SK-N-SH treated with all-trans-retinoic acid at 6 μM for 48 hours (cell line): ENCODE measurements at regions not wholly inside any gene's neighbourhood (a gene's known extent, or its start where the extent isn't known, plus 50 kb on each side); places are given as distances from the start of the nearest gene placed in this dataset.

Experiments used
- ATAC-seq: fragments of 200-7000 bp; cut with Tn5 transposase; 3 replicates; pipeline ENCODE4 v1.9.1; 2020; ENCODE audit warnings: mild to moderate bottlenecking, moderate library complexity
- ARNTL ChIP-seq: fragments of 450-650 bp; formaldehyde crosslinking; IDR thresholded peaks from 2 replicates; pipeline ENCODE4 v1.5.0; 2020; ENCODE audit warnings: low read depth, mild to moderate bottlenecking, moderate library complexity, borderline replicate concordance
- BACH2 ChIP-seq: fragments of 250-450 bp; sonication (Bioruptor Pico); IDR thresholded peaks from 2 replicates; pipeline ENCODE4 v1.9.0; 2021; ENCODE audit warnings: mild to moderate bottlenecking, borderline replicate concordance
- CSDC2 ChIP-seq: fragments of 250-450 bp; sonication (Bioruptor Pico); IDR thresholded peaks from 2 replicates; pipeline ENCODE4 v1.5.0; 2020; ENCODE audit warnings: mild to moderate bottlenecking, moderate library complexity
- ESRRG ChIP-seq: fragments of 250-450 bp; sonication (Bioruptor Pico); IDR thresholded peaks from 2 replicates; pipeline ENCODE4 v1.6.1; 2021; ENCODE audit warnings: mild to moderate bottlenecking
- GLIS3 ChIP-seq: fragments of 250-450 bp; sonication (Bioruptor Pico); IDR thresholded peaks from 2 replicates; pipeline ENCODE4 v1.5.0; 2020; ENCODE audit warnings: mild to moderate bottlenecking, moderate library complexity
- ISL1 ChIP-seq: fragments of 250-450 bp; sonication (Bioruptor Pico); IDR thresholded peaks from 2 replicates; pipeline ENCODE4 v2.1.2; 2022; ENCODE audit warnings: mild to moderate bottlenecking, moderate library complexity
- OSR1 ChIP-seq: fragments of 250-450 bp; sonication (Bioruptor Pico); IDR thresholded peaks from 2 replicates; pipeline ENCODE4 v1.8.0; 2022; ENCODE audit warnings: moderate library complexity, mild to moderate bottlenecking, inconsistent platforms
- PPARA ChIP-seq: fragments of 250-450 bp; sonication (Bioruptor Pico); IDR thresholded peaks from 2 replicates; pipeline ENCODE4 v1.5.0; 2020; ENCODE audit warnings: mild to moderate bottlenecking, borderline replicate concordance
- RARB ChIP-seq: fragments of 250-450 bp; sonication (Bioruptor Pico); IDR thresholded peaks from 2 replicates; pipeline ENCODE4 v1.8.0; 2021; ENCODE audit warnings: mild to moderate bottlenecking, moderate library complexity
- SNAI2 ChIP-seq: fragments of 250-450 bp; sonication (Bioruptor Pico); IDR thresholded peaks from 2 replicates; pipeline ENCODE4 v1.5.0; 2020; ENCODE audit warnings: mild to moderate bottlenecking, moderate library complexity
- TCF4 ChIP-seq: fragments of 250-450 bp; sonication (Bioruptor Pico); IDR thresholded peaks from 2 replicates; pipeline ENCODE4 v1.8.0; 2021; ENCODE audit warnings: mild to moderate bottlenecking, moderate library complexity, borderline replicate concordance
- ZFP3 ChIP-seq: fragments of 250-450 bp; sonication (Bioruptor Pico); IDR thresholded peaks from 2 replicates; pipeline ENCODE4 v1.5.0; 2020; ENCODE audit warnings: mild to moderate bottlenecking, moderate library complexity
- ZFP30 ChIP-seq: fragments of 450-650 bp; formaldehyde crosslinking; IDR thresholded peaks from 2 replicates; pipeline ENCODE4 v1.5.0; 2022; ENCODE audit warnings: mild to moderate bottlenecking, moderate library complexity
- ZNF565 ChIP-seq: fragments of 450-650 bp; formaldehyde crosslinking; conservative IDR thresholded peaks from 2 replicates; pipeline ENCODE4 v1.5.0; 2020; ENCODE audit warnings: low read depth, mild to moderate bottlenecking, moderate library complexity
- ZNF70 ChIP-seq: fragments of 450-650 bp; formaldehyde crosslinking; IDR thresholded peaks from 2 replicates; pipeline ENCODE4 v1.5.0; 2020; ENCODE audit warnings: mild to moderate bottlenecking, moderate library complexity
- ZNF8 ChIP-seq: fragments of 450-650 bp; formaldehyde crosslinking; IDR thresholded peaks from 2 replicates; pipeline ENCODE4 v1.5.0; 2020; ENCODE audit warnings: mild to moderate bottlenecking, moderate library complexity
- TF ChIP-seq, protein P1 (sequence below): fragments of 250-450 bp; sonication (Bioruptor Pico); IDR thresholded peaks from 2 replicates; pipeline ENCODE4 v1.5.0; 2020; ENCODE audit warnings: mild to moderate bottlenecking, moderate library complexity
- TF ChIP-seq, protein P2 (sequence below): fragments of 250-450 bp; sonication (Bioruptor Pico); IDR thresholded peaks from 2 replicates; pipeline ENCODE4 v1.8.0; 2021; ENCODE audit warnings: low read depth, mild to moderate bottlenecking, moderate library complexity, borderline replicate concordance
- TF ChIP-seq, protein P3 (sequence below): fragments of 250-450 bp; sonication (Bioruptor Pico); IDR thresholded peaks from 2 replicates; pipeline ENCODE4 v1.5.1; 2021; ENCODE audit warnings: mild to moderate bottlenecking, moderate library complexity
- TF ChIP-seq, protein P4 (sequence below): fragments of 250-450 bp; sonication (Bioruptor Pico); IDR thresholded peaks from 2 replicates; pipeline ENCODE4 v1.8.0; 2020; ENCODE audit warnings: mild to moderate bottlenecking, moderate library complexity, borderline replicate concordance
- TF ChIP-seq, protein P5 (sequence below): fragments of 250-450 bp; sonication (Bioruptor Pico); IDR thresholded peaks from 2 replicates; pipeline ENCODE4 v1.5.1; 2020; ENCODE audit warnings: low read depth, mild to moderate bottlenecking, moderate library complexity

DNA sequence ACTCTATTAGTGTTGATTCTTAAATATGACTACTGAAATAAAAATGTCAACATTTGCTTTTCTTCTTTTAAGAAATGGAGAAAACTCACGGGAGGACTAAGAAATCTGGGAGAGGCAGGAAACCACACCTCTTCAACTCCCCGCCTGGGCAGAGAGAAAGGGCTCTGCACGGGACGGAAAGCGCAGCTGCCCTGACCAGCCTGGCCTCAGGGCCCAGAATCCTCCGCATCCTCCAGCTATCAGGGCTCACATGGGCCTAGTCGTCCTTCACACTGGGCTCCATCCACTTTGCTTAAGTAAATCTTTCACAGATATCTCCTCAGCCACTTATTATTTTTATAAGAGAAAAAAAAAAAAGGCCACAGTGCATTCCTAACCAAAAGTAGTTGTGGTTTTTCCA lies 215.1 kb downstream of the TBXT start:
- TF ChIP-seq ZFP3 (CRISPR knock-in tag): no peak
- TF ChIP-seq, protein P1, sequence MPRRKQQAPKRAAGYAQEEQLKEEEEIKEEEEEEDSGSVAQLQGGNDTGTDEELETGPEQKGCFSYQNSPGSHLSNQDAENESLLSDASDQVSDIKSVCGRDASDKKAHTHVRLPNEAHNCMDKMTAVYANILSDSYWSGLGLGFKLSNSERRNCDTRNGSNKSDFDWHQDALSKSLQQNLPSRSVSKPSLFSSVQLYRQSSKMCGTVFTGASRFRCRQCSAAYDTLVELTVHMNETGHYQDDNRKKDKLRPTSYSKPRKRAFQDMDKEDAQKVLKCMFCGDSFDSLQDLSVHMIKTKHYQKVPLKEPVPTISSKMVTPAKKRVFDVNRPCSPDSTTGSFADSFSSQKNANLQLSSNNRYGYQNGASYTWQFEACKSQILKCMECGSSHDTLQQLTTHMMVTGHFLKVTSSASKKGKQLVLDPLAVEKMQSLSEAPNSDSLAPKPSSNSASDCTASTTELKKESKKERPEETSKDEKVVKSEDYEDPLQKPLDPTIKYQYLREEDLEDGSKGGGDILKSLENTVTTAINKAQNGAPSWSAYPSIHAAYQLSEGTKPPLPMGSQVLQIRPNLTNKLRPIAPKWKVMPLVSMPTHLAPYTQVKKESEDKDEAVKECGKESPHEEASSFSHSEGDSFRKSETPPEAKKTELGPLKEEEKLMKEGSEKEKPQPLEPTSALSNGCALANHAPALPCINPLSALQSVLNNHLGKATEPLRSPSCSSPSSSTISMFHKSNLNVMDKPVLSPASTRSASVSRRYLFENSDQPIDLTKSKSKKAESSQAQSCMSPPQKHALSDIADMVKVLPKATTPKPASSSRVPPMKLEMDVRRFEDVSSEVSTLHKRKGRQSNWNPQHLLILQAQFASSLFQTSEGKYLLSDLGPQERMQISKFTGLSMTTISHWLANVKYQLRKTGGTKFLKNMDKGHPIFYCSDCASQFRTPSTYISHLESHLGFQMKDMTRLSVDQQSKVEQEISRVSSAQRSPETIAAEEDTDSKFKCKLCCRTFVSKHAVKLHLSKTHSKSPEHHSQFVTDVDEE (CRISPR knock-in tag): no peak
- no peak for TF ChIP-seq ZNF8 (CRISPR knock-in tag)
- no peak for TF ChIP-seq ESRRG
- TF ChIP-seq SNAI2 (CRISPR knock-in tag): no peak
- no peak for TF ChIP-seq RARB (CRISPR knock-in tag)
- TF ChIP-seq PPARA: no peak
- TF ChIP-seq ZNF565 (CRISPR knock-in tag): no peak
- TF ChIP-seq, protein P2, sequence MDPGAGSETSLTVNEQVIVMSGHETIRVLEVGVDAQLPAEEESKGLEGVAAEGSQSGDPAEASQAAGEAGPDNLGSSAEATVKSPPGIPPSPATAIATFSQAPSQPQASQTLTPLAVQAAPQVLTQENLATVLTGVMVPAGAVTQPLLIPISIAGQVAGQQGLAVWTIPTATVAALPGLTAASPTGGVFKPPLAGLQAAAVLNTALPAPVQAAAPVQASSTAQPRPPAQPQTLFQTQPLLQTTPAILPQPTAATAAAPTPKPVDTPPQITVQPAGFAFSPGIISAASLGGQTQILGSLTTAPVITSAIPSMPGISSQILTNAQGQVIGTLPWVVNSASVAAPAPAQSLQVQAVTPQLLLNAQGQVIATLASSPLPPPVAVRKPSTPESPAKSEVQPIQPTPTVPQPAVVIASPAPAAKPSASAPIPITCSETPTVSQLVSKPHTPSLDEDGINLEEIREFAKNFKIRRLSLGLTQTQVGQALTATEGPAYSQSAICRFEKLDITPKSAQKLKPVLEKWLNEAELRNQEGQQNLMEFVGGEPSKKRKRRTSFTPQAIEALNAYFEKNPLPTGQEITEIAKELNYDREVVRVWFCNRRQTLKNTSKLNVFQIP (CRISPR knock-in tag): no peak
- TF ChIP-seq, protein P3, sequence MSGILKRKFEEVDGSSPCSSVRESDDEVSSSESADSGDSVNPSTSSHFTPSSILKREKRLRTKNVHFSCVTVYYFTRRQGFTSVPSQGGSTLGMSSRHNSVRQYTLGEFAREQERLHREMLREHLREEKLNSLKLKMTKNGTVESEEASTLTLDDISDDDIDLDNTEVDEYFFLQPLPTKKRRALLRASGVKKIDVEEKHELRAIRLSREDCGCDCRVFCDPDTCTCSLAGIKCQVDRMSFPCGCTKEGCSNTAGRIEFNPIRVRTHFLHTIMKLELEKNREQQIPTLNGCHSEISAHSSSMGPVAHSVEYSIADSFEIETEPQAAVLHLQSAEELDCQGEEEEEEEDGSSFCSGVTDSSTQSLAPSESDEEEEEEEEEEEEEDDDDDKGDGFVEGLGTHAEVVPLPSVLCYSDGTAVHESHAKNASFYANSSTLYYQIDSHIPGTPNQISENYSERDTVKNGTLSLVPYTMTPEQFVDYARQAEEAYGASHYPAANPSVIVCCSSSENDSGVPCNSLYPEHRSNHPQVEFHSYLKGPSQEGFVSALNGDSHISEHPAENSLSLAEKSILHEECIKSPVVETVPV (CRISPR knock-in tag): no peak
- TF ChIP-seq, protein P4, sequence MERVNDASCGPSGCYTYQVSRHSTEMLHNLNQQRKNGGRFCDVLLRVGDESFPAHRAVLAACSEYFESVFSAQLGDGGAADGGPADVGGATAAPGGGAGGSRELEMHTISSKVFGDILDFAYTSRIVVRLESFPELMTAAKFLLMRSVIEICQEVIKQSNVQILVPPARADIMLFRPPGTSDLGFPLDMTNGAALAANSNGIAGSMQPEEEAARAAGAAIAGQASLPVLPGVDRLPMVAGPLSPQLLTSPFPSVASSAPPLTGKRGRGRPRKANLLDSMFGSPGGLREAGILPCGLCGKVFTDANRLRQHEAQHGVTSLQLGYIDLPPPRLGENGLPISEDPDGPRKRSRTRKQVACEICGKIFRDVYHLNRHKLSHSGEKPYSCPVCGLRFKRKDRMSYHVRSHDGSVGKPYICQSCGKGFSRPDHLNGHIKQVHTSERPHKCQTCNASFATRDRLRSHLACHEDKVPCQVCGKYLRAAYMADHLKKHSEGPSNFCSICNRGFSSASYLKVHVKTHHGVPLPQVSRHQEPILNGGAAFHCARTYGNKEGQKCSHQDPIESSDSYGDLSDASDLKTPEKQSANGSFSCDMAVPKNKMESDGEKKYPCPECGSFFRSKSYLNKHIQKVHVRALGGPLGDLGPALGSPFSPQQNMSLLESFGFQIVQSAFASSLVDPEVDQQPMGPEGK: no peak
- no peak for TF ChIP-seq TCF4 (CRISPR knock-in tag)
- no peak for TF ChIP-seq GLIS3 (CRISPR knock-in tag)
- TF ChIP-seq ZFP30 (CRISPR knock-in tag): no peak
- TF ChIP-seq OSR1 (CRISPR knock-in tag): no peak
- no peak for TF ChIP-seq ZNF70 (CRISPR knock-in tag)
- no peak for TF ChIP-seq ARNTL (CRISPR knock-in tag)
- no peak for TF ChIP-seq CSDC2 (CRISPR knock-in tag)
- ATAC-seq: no peak

DNA sequence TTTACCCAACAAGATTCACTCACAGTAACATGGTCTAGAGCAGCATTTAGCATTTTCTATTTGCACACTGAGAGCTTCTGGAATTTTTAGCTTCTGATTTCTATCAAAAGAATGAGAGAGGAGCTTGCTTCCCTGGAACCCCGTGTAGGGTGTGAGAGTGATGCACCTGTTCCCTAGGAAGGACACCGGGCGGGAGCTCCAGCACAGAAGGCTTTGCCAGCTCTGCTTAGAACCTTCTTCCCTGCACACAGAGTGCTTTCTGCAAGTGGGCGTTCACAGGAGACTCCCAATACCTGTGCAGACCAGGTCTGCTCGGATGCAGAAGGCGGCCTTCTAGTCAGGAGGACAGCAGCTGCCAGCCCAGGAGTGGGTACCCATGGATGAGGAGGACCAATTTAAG lies 217.3 kb downstream of the TBXT start:
- no peak for ATAC-seq
- TF ChIP-seq, protein P5, sequence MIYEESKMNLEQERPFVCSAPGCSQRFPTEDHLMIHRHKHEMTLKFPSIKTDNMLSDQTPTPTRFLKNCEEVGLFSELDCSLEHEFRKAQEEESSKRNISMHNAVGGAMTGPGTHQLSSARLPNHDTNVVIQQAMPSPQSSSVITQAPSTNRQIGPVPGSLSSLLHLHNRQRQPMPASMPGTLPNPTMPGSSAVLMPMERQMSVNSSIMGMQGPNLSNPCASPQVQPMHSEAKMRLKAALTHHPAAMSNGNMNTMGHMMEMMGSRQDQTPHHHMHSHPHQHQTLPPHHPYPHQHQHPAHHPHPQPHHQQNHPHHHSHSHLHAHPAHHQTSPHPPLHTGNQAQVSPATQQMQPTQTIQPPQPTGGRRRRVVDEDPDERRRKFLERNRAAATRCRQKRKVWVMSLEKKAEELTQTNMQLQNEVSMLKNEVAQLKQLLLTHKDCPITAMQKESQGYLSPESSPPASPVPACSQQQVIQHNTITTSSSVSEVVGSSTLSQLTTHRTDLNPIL: no peak
- TF ChIP-seq RARB (CRISPR knock-in tag): no peak

DNA sequence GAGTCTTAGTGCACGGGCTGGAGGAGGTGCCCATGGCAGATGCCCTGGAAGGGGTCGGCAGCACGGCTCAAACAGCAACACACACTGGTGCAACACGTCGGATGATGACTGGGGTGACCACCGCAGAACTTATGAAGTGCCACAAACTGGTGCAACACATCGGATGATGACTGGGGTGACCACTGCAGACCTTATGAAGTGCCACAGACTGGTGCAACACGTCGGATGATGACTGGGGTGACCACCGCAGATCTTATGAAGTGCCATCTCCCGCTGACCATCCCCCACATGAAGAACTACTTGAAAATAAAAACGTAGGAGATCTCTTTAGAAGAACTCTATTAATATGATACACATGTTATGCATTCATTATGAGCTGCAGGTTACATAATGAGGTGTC lies 218.3 kb downstream of the TBXT start:
- no peak for ATAC-seq
- no peak for TF ChIP-seq TCF4 (CRISPR knock-in tag)
- TF ChIP-seq, protein P1 (CRISPR knock-in tag): no peak
- no peak for TF ChIP-seq ZNF70 (CRISPR knock-in tag)
- TF ChIP-seq RARB (CRISPR knock-in tag): no peak
- TF ChIP-seq, protein P5: no peak
- TF ChIP-seq BACH2 (CRISPR knock-in tag): no peak
- TF ChIP-seq OSR1 (CRISPR knock-in tag): no peak
- TF ChIP-seq ARNTL (CRISPR knock-in tag): no peak
- TF ChIP-seq ZFP3 (CRISPR knock-in tag): no peak
- no peak for TF ChIP-seq ZNF8 (CRISPR knock-in tag)
- TF ChIP-seq, protein P3 (CRISPR knock-in tag): no peak
- TF ChIP-seq PPARA: no peak
- TF ChIP-seq ESRRG: no peak
- TF ChIP-seq ISL1 (CRISPR knock-in tag): no peak
- TF ChIP-seq SNAI2 (CRISPR knock-in tag): no peak
